GM23248 (cell line): ENCODE measurements at regions not wholly inside any gene's neighbourhood (a gene's known extent, or its start where the extent isn't known, plus 50 kb on each side); places are given as distances from the start of the nearest gene placed in this dataset.

Experiments used
- DNase-seq: peaks from one replicate; pipeline ENCODE4 v3.0.0-alpha.2; 2015
- H2AFZ ChIP-seq: fragments of 200-600 bp; sonication (generic); 2 replicates; pipeline ENCODE4 v1.6.1; 2016; ENCODE audit warnings: antibody characterized with exemption
- H3F3A ChIP-seq: fragments of 200-600 bp; sonication (generic); 2 replicates; pipeline ENCODE4 v1.6.1; 2016; ENCODE audit warnings: mild to moderate bottlenecking, antibody characterized with exemption, mixed run types; ENCODE audit not compliant: insufficient read depth
- H3K27ac ChIP-seq: fragments of 200-600 bp; sonication (generic); 2 replicates; pipeline ENCODE4 v1.5.1; 2016; ENCODE audit warnings: mild to moderate bottlenecking
- H3K27me3 ChIP-seq: fragments of 200-600 bp; sonication (generic); replicated peaks from 2 replicates; pipeline ENCODE4 v1.6.1; 2016; ENCODE audit warnings: mild to moderate bottlenecking; ENCODE audit not compliant: insufficient read depth
- H3K36me3 ChIP-seq: fragments of 200-600 bp; sonication (generic); 2 replicates; pipeline ENCODE4 v1.6.1; 2016; ENCODE audit warnings: low read depth, mild to moderate bottlenecking
- H3K4me1 ChIP-seq: fragments of 200-600 bp; sonication (generic); 2 replicates; pipeline ENCODE4 v1.6.1; 2016; ENCODE audit warnings: mild to moderate bottlenecking; ENCODE audit not compliant: insufficient read depth
- H3K4me2 ChIP-seq: fragments of 200-600 bp; sonication (generic); one replicate; pipeline ENCODE4 v1.6.1; 2016; ENCODE audit warnings: mild to moderate bottlenecking; ENCODE audit not compliant: unreplicated experiment
- H3K4me3 ChIP-seq: fragments of 200-600 bp; sonication (generic); 2 replicates; pipeline ENCODE4 v1.5.1; 2016; ENCODE audit warnings: mild to moderate bottlenecking
- H3K79me2 ChIP-seq: fragments of 200-600 bp; sonication (generic); 2 replicates; pipeline ENCODE4 v1.6.1; 2016; ENCODE audit warnings: mild to moderate bottlenecking; ENCODE audit not compliant: insufficient read depth
- H3K9ac ChIP-seq: fragments of 200-600 bp; sonication (generic); 2 replicates; pipeline ENCODE4 v1.6.1; 2016; ENCODE audit warnings: mild to moderate bottlenecking
- H3K9me2 ChIP-seq: fragments of 200-600 bp; sonication (generic); 2 replicates; pipeline ENCODE4 v1.6.1; 2016; ENCODE audit warnings: mixed run types, mild to moderate bottlenecking, moderate library complexity; ENCODE audit not compliant: insufficient read depth
- H3K9me3 ChIP-seq: fragments of 200-600 bp; sonication (generic); one replicate; pipeline ENCODE4 v1.6.1; 2017; ENCODE audit warnings: low read depth
- H4K20me1 ChIP-seq: fragments of 200-600 bp; sonication (generic); 2 replicates; pipeline ENCODE4 v1.6.0; 2016; ENCODE audit not compliant: insufficient read depth
- EZH2 ChIP-seq: fragments of 200-600 bp; sonication (generic); IDR thresholded peaks from 2 replicates; pipeline ENCODE4 v1.6.1; 2018; ENCODE audit warnings: antibody characterized with exemption, mild to moderate bottlenecking; ENCODE audit not compliant: insufficient read depth, poor library complexity, severe bottlenecking
- EZH2phosphoT487 ChIP-seq: fragments of 200-600 bp; sonication (generic); IDR thresholded peaks from 2 replicates; pipeline ENCODE4 v1.6.1; 2018; ENCODE audit warnings: antibody characterized with exemption, moderate library complexity, mild to moderate bottlenecking, low read depth; ENCODE audit not compliant: insufficient read depth
- WGBS, 2 experiments: methylation state at CpG; one replicate each; pipeline ENCODE4 v1.1.6; 2015 to 2017; ENCODE audit warnings: low lambda C conversion rate in 2 of 2, low coverage in 1 of 2; ENCODE audit errors: missing lambda C conversion rate in 2 of 2; 5-methylcytosine and 5-hydroxymethylcytosine counted together
- in situ Hi-C: fragments of 300-500 bp; cut with MboI; formaldehyde crosslinking; loops from 2 replicates; pipeline ENCODE4 v1.15.0; 2020

- Histone ChIP-seq H3F3A (no peaks in the 10 kb centered on the region), H3K4me1 (no peaks in the 10 kb centered on the region), H3K9me3 (no peaks in the 10 kb centered on the region), H3K27me3 (no peaks in the 10 kb centered on the region), H3K9me2 (no peaks in the 10 kb centered on the region), H3K36me3 (no peaks in the 10 kb centered on the region), H3K4me3 (no peak overlapping the region), H4K20me1 (no peaks in the 10 kb centered on the region), H2AFZ (no peak overlapping the region), H3K4me2 (no peak overlapping the region), H3K27ac (no peak overlapping the region), H3K79me2 (no peaks in the 10 kb centered on the region), H3K9ac (no peak overlapping the region)
- TF ChIP-seq EZH2 (no peak), EZH2phosphoT487 (no peak)
- DNase-seq, result no peak
- in situ Hi-C loops, result no loop called here
- WGBS, 2 experiments, result 11 to 20% methylated on average over 1 of the region's 1 CpG
Measured at GRCh38 chr1:112060261-112060660, 70.8 kb upstream of the KCND3 start.

- Histone ChIP-seq H3K27me3 (no peaks in the 10 kb centered on the region), H3K9me2 (no peaks in the 10 kb centered on the region), H3F3A (no peaks in the 10 kb centered on the region), H3K79me2 (no peaks in the 10 kb centered on the region), H3K27ac (no peak overlapping the region), H3K4me3 (no peak overlapping the region), H4K20me1 (no peaks in the 10 kb centered on the region), H3K9me3 (no peaks in the 10 kb centered on the region), H3K4me1 (no peaks in the 10 kb centered on the region), H3K9ac (no peak overlapping the region), H3K36me3 (no peaks in the 10 kb centered on the region), H3K4me2 (no peak overlapping the region), H2AFZ (no peak overlapping the region)
- TF ChIP-seq EZH2phosphoT487 (no peak), EZH2 (no peak)
- no peak for DNase-seq
- WGBS, 2 experiments, result 42 to 46% methylated on average over 5 of the region's 5 CpGs
- in situ Hi-C loops, result no loop called here
Measured at GRCh38 chr1:112061056-112061455, 71.6 kb upstream of the KCND3 start.

- in situ Hi-C loops, result no loop called here
- 33 to 38% methylated on average over 4 of the region's 4 CpGs for WGBS, 2 experiments
- no peak for DNase-seq
Measured at GRCh38 chr1:112061901-112062320, 72.4 kb upstream of the KCND3 start.

GRCh38 chr1:112063781-112064728 is 74.6 kb upstream of the KCND3 start:
- 38 to 49% methylated on average over 12 of the region's 12 CpGs for WGBS, 2 experiments
- Histone ChIP-seq H3K9me2 (no peaks in the 10 kb centered on the region), H3K9ac (no peak overlapping the region), H4K20me1 (no peaks in the 10 kb centered on the region), H3F3A (no peaks in the 10 kb centered on the region), H3K4me3 (no peak overlapping the region), H3K36me3 (no peaks in the 10 kb centered on the region), H3K27ac (no peak overlapping the region), H3K79me2 (no peaks in the 10 kb centered on the region), H3K4me1 (no peaks in the 10 kb centered on the region), H3K27me3 (no peaks in the 10 kb centered on the region), H3K9me3 (no peaks in the 10 kb centered on the region), H2AFZ (no peak overlapping the region), H3K4me2 (no peak overlapping the region)
- no peak for DNase-seq
- TF ChIP-seq EZH2phosphoT487, result no peak
- TF ChIP-seq EZH2, result no peak
- in situ Hi-C loops, result no loop called here

More at GRCh38 chr1:112061901-112062320, 72.4 kb upstream of the KCND3 start:
- TF ChIP-seq EZH2phosphoT487, result no peak
- TF ChIP-seq EZH2, result no peak
- H4K20me1 ChIP-seq, result no peaks in the 10 kb centered on the region
- no peak overlapping the region for H3K9ac ChIP-seq
- H3K9me3 ChIP-seq, result no peaks in the 10 kb centered on the region
- no peak overlapping the region for H3K4me2 ChIP-seq
- no peaks in the 10 kb centered on the region for H3F3A ChIP-seq
- no peaks in the 10 kb centered on the region for H3K79me2 ChIP-seq
- no peak overlapping the region for H3K27ac ChIP-seq
- H3K9me2 ChIP-seq, result no peaks in the 10 kb centered on the region
- H2AFZ ChIP-seq, result no peak overlapping the region
- no peak overlapping the region for H3K4me3 ChIP-seq
- H3K4me1 ChIP-seq, result no peaks in the 10 kb centered on the region
- no peaks in the 10 kb centered on the region for H3K27me3 ChIP-seq
- no peaks in the 10 kb centered on the region for H3K36me3 ChIP-seq
